NB4 (cell line): ENCODE measurements at regions not wholly inside any gene's neighbourhood (a gene's known extent, or its start where the extent isn't known, plus 50 kb on each side); places are given as distances from the start of the nearest gene placed in this dataset.

Source experiments
- DNase-seq: peaks from one replicate; pipeline ENCODE4 v3.0.0; 2010; ENCODE audit warnings: low read depth
- H3K4me3 ChIP-seq: one replicate; pipeline ENCODE4 v1.5.1; 2011; ENCODE audit warnings: mild to moderate bottlenecking, low read depth, low read length, moderate library complexity
- CTCF ChIP-seq: IDR thresholded peaks from one replicate; pipeline ENCODE4 v1.5.1; 2012; ENCODE audit warnings: low read depth, low read length
- MYC ChIP-seq: IDR thresholded peaks from 2 replicates; pipeline ENCODE4 v1.6.1; 2011; ENCODE audit warnings: low read depth, low read length
- POLR2A ChIP-seq: IDR thresholded peaks from 2 replicates; pipeline ENCODE4 v1.6.1; 2011; ENCODE audit warnings: mild to moderate bottlenecking; ENCODE audit not compliant: insufficient read length; ENCODE audit errors: extremely low read depth
- TF ChIP-seq, protein P1 (sequence below): IDR thresholded peaks from 2 replicates; pipeline ENCODE4 v1.6.1; 2011; ENCODE audit warnings: low read depth, low read length

- TF ChIP-seq CTCF (no peak), POLR2A (no peak), MYC (no peak)
- TF ChIP-seq, protein P1, sequence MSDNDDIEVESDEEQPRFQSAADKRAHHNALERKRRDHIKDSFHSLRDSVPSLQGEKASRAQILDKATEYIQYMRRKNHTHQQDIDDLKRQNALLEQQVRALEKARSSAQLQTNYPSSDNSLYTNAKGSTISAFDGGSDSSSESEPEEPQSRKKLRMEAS, result no peak
- peak; percentile 41 for DNase-seq
- no peak overlapping the region for H3K4me3 ChIP-seq
Observed at GRCh38 chr4:115279330-115279729, 165.9 kb upstream of the NDST4 start.

- DNase-seq, result no peak
- TF ChIP-seq MYC (no peak), CTCF (no peak), POLR2A (no peak)
- TF ChIP-seq, protein P1, result no peak
- no peak overlapping the region for H3K4me3 ChIP-seq
Observed at GRCh38 chr4:115278830-115279229, 165.4 kb upstream of the NDST4 start.

- no peak overlapping the region for H3K4me3 ChIP-seq
- TF ChIP-seq, protein P1, result peak; percentile 57; the same call in 1 of the 2 replicates
- TF ChIP-seq CTCF, result no peak
- DNase-seq, result peak; percentile 59
Observed at GRCh38 chr4:115275615-115276014, 162.2 kb upstream of the NDST4 start.

DNA sequence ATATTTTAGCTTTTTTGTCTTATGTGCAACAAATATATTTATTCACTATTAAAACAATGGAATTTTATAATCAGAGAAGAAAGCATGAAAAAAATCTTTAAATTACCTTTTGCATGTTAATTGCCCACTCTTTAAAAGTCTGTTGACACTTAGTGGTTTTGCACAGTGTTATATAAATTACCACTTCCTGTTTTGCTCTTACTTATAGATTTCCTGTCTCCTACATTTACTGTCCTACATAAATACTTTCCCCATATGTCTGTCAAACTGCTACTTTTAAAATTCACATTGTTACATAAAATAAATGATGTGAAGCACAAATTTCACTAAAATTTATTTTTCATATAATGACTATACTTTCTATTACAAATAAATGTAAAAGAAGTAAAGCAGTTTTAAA, 161.1 kb upstream of the NDST4 start:
- DNase-seq, result peak; percentile 68
- H3K4me3 ChIP-seq, result no peak overlapping the region
- no peak for TF ChIP-seq POLR2A
- no peak for TF ChIP-seq MYC
- TF ChIP-seq, protein P1, result no peak
- TF ChIP-seq CTCF, result no peak

DNA sequence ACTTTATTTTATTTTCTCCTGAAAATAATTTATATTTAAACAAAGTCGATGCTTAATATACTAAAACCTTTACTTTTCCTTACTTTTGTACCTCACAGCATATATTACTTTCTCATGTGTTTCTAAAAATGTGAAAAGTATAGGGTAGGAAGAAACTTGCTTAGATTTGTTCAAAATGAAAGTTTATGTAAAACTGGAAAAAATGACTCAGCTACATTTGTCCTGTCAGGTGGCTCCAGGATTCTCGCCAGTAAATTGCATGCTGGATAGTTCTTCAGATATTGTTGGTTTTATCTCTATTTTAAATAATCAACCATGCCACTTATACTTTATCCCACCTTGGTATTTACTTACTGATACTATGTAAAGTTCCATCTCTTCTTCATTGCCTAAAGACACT, 159.2 kb upstream of the NDST4 start:
- DNase-seq, result no peak
- no peak overlapping the region for H3K4me3 ChIP-seq
- no peak for TF ChIP-seq POLR2A

DNA sequence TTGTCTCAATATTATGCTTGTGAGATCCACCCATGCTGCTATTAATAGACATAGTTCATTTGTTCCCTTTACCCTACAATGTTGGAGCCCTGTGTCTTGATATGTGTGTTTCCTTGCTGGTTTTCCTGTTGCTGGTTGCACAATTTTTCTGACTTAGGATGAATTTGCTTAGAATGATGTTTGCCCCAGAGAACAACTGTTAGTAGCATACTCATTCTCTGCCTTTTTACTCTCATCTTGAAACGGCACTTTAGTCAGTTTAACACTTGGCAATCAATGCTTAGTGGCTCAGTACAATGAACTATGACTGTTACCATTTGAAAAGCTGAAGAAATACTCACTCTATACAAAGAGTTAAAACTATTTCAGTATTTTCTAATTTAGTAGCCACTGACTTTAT, 158.8 kb upstream of the NDST4 start:
- DNase-seq, result peak; percentile 61
- no peak for TF ChIP-seq POLR2A
- H3K4me3 ChIP-seq, result no peak overlapping the region

- TF ChIP-seq, protein P1, result no peak
- TF ChIP-seq POLR2A (no peak), CTCF (no peak), MYC (no peak)
- no peak for DNase-seq
- no peak overlapping the region for H3K4me3 ChIP-seq
Observed at GRCh38 chr4:115260195-115260594, 146.8 kb upstream of the NDST4 start.
